Smooth muscle cell (in vitro differentiated cells): ENCODE measurements at regions not wholly inside any gene's neighbourhood (a gene's known extent, or its start where the extent isn't known, plus 50 kb on each side); places are given as distances from the start of the nearest gene placed in this dataset.

ENCODE experiments used
- DNase-seq: peaks from one replicate; lab custom pipeline; 2025; ENCODE audit not compliant: unreplicated experiment; lab: John Stamatoyannopoulos, UW
- H2AFZ ChIP-seq: fragments of 200-600 bp; sonication (generic); 2 replicates; pipeline ENCODE4 v1.6.0; 2016; ENCODE audit warnings: antibody characterized with exemption, low read depth, mild to moderate bottlenecking
- H3F3A ChIP-seq: fragments of 200-600 bp; sonication (generic); 2 replicates; pipeline ENCODE4 v1.6.0; 2017; ENCODE audit warnings: antibody characterized with exemption, low read depth
- H3K27ac ChIP-seq: fragments of 200-600 bp; sonication (generic); 2 replicates; pipeline ENCODE4 v1.5.1; 2016; ENCODE audit warnings: low read depth, mild to moderate bottlenecking
- H3K27me3 ChIP-seq: fragments of 200-600 bp; sonication (generic); 2 replicates; pipeline ENCODE4 v1.6.1; 2016; ENCODE audit warnings: low read depth, mild to moderate bottlenecking
- H3K36me3 ChIP-seq: fragments of 200-600 bp; sonication (generic); 2 replicates; pipeline ENCODE4 v1.5.1; 2016; ENCODE audit warnings: low read depth
- H3K4me1 ChIP-seq: fragments of 200-600 bp; sonication (generic); 2 replicates; pipeline ENCODE4 v1.5.1; 2016; ENCODE audit warnings: low read depth
- H3K4me2 ChIP-seq: fragments of 200-600 bp; sonication (generic); 2 replicates; pipeline ENCODE4 v1.6.0; 2016; ENCODE audit warnings: mild to moderate bottlenecking
- H3K4me3 ChIP-seq: fragments of 200-600 bp; sonication (generic); 2 replicates; pipeline ENCODE4 v1.5.1; 2016; ENCODE audit warnings: mild to moderate bottlenecking
- H3K79me2 ChIP-seq: fragments of 200-600 bp; sonication (generic); 2 replicates; pipeline ENCODE4 v1.6.0; 2016; ENCODE audit warnings: low read depth, mild to moderate bottlenecking
- H3K9ac ChIP-seq: fragments of 200-600 bp; sonication (generic); 2 replicates; pipeline ENCODE4 v1.6.0; 2016; ENCODE audit warnings: low read depth
- H3K9me3 ChIP-seq: fragments of 200-600 bp; sonication (generic); replicated peaks from 2 replicates; pipeline ENCODE4 v1.5.1; 2016; ENCODE audit warnings: low read depth
- H4K20me1 ChIP-seq: fragments of 200-600 bp; sonication (generic); 2 replicates; pipeline ENCODE4 v1.6.0; 2016; ENCODE audit warnings: low read depth
- WGBS: methylation state at CpG from one replicate; pipeline ENCODE4 v1.1.7; 2016; ENCODE audit warnings: low lambda C conversion rate; 5-methylcytosine and 5-hydroxymethylcytosine counted together
- TF ChIP-seq, protein P1 (sequence below): fragments of 200-600 bp; sonication (generic); IDR thresholded peaks from 2 replicates; pipeline ENCODE4 v1.5.1; 2017; ENCODE audit warnings: borderline replicate concordance, mild to moderate bottlenecking, antibody characterized with exemption; ENCODE audit not compliant: insufficient read depth, poor library complexity, severe bottlenecking

DNA sequence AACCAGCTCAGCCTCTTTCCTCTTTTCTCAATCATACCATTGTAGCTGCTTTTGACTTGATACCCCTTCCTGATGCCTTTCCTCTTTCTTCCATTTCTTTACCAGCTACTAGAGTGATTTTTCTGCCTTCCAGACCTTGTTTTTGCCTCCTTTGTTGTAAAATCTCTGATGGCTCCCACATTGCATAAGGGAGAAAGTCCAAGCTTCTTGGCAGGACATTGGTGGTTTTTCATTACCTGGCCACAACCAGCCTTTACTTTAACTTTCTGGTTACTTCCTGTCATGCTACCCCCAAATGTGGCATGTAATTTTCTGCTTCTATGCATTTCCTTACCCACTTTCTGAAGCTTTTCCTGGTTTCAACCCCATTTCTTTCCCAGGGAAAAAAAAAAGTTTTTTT is 452.5 kb downstream of the TMEM38B start:
- TF ChIP-seq, protein P1, sequence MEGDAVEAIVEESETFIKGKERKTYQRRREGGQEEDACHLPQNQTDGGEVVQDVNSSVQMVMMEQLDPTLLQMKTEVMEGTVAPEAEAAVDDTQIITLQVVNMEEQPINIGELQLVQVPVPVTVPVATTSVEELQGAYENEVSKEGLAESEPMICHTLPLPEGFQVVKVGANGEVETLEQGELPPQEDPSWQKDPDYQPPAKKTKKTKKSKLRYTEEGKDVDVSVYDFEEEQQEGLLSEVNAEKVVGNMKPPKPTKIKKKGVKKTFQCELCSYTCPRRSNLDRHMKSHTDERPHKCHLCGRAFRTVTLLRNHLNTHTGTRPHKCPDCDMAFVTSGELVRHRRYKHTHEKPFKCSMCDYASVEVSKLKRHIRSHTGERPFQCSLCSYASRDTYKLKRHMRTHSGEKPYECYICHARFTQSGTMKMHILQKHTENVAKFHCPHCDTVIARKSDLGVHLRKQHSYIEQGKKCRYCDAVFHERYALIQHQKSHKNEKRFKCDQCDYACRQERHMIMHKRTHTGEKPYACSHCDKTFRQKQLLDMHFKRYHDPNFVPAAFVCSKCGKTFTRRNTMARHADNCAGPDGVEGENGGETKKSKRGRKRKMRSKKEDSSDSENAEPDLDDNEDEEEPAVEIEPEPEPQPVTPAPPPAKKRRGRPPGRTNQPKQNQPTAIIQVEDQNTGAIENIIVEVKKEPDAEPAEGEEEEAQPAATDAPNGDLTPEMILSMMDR: no peak
- H3K9me3 ChIP-seq: no peaks in the 10 kb centered on the region
- no peaks in the 10 kb centered on the region for H3K4me1 ChIP-seq
- H3F3A ChIP-seq: no peaks in the 10 kb centered on the region
- H4K20me1 ChIP-seq: no peaks in the 10 kb centered on the region
- no peak overlapping the region for H3K27ac ChIP-seq
- no peak overlapping the region for H3K9ac ChIP-seq
- H3K36me3 ChIP-seq: no peaks in the 10 kb centered on the region
- H2AFZ ChIP-seq: no peak overlapping the region
- no peak overlapping the region for H3K4me2 ChIP-seq
- no peak for DNase-seq
- H3K79me2 ChIP-seq: no peaks in the 10 kb centered on the region
- no peak overlapping the region for H3K4me3 ChIP-seq
- H3K27me3 ChIP-seq: no peaks in the 10 kb centered on the region

DNA sequence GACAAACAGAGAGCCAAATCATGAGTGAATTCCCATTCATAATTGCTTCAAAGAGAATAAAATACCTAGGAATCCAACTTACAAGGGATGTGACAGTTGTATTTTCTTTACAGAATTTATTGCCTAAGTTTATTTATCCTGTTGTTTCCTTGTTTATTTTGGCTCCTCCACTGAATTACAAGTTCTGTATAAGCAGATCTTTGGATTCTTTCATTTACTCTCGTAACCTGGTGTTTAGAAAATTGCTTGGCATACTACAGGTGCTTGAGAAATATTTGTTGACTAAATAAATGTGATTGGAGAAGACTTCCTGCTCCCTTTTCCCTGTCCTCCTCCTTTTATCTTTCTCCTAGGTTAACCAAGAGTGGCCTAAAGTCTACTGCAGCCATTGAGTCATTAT is 455.6 kb downstream of the TMEM38B start:
- no peaks in the 10 kb centered on the region for H3K9me3 ChIP-seq
- no peaks in the 10 kb centered on the region for H3F3A ChIP-seq
- H3K4me1 ChIP-seq: no peaks in the 10 kb centered on the region
- DNase-seq: no peak
- no peaks in the 10 kb centered on the region for H3K36me3 ChIP-seq
- H3K27ac ChIP-seq: no peak overlapping the region
- no peaks in the 10 kb centered on the region for H3K79me2 ChIP-seq
- H4K20me1 ChIP-seq: no peaks in the 10 kb centered on the region
- H3K9ac ChIP-seq: no peak overlapping the region
- TF ChIP-seq, protein P1: no peak
- 86% methylated on average over 1 of the region's 1 CpG for WGBS
- no peaks in the 10 kb centered on the region for H3K27me3 ChIP-seq
- H3K4me2 ChIP-seq: no peak overlapping the region
- H3K4me3 ChIP-seq: no peak overlapping the region
- no peak overlapping the region for H2AFZ ChIP-seq

DNA sequence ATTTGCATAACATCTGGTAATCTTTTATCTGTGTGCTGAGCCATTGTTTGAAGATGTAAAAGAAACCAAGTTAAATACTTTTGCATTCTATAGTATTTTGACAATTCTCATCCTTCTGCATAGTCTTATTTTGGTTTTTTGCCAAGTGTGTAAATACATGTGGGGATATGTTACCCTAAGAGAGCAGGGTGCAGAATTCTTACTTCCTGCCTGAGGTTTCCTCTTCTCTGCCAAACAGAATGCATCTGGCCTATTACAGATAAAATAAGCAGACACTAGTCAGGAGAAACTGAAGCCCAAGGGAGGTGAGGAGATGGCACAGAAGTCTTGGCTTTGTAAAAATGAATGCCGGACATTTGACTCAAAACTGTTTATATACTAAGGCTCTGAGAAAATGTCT is 462.1 kb downstream of the TMEM38B start:
- no peaks in the 10 kb centered on the region for H4K20me1 ChIP-seq
- H3K79me2 ChIP-seq: no peaks in the 10 kb centered on the region
- H3F3A ChIP-seq: no peaks in the 10 kb centered on the region
- H2AFZ ChIP-seq: no peak overlapping the region
- no peaks in the 10 kb centered on the region for H3K36me3 ChIP-seq
- H3K27me3 ChIP-seq: no peaks in the 10 kb centered on the region
- no peak overlapping the region for H3K4me3 ChIP-seq
- no peaks in the 10 kb centered on the region for H3K9me3 ChIP-seq
- no peak overlapping the region for H3K4me2 ChIP-seq
- TF ChIP-seq, protein P1: no peak
- no peak overlapping the region for H3K27ac ChIP-seq
- 100% methylated on average over 1 of the region's 1 CpG for WGBS
- H3K4me1 ChIP-seq: no peaks in the 10 kb centered on the region
- no peak for DNase-seq
- no peak overlapping the region for H3K9ac ChIP-seq

DNA sequence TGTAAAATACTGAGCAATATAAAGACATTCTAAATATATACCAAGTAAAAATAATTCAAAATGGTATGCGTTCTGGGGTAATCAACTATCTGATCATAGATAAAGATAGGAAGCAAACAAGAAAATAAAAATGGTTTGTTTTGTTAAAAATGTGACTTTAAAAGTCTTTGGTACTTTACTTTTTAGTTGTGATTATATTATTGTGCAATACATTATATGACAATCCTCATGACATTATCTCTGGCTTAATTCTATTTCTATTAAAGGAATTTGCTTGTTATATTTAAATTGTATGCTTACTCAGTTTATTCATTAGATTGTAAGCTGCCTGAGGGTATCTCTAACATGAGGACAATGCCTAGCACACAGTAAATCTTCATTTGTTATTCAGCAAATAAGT is 477.9 kb downstream of the TMEM38B start:
- no peaks in the 10 kb centered on the region for H3F3A ChIP-seq
- H3K36me3 ChIP-seq: no peaks in the 10 kb centered on the region
- H3K27me3 ChIP-seq: no peaks in the 10 kb centered on the region
- no peak overlapping the region for H3K4me2 ChIP-seq
- H3K9ac ChIP-seq: no peak overlapping the region
- H3K79me2 ChIP-seq: no peaks in the 10 kb centered on the region
- TF ChIP-seq, protein P1: no peak
- no peak overlapping the region for H3K27ac ChIP-seq
- DNase-seq: no peak
- WGBS: 94% methylated on average over 1 of the region's 1 CpG
- no peak overlapping the region for H3K4me3 ChIP-seq
- no peaks in the 10 kb centered on the region for H3K9me3 ChIP-seq
- H4K20me1 ChIP-seq: no peaks in the 10 kb centered on the region
- H3K4me1 ChIP-seq: no peaks in the 10 kb centered on the region
- no peak overlapping the region for H2AFZ ChIP-seq
